Heart left ventricle (tissue), 13 donors: ENCODE measurements at regions not wholly inside any gene's neighbourhood (a gene's known extent, or its start where the extent isn't known, plus 50 kb on each side); places are given as distances from the start of the nearest gene placed in this dataset.

Source experiments
- CTCF ChIP-seq, 12 donors: fragments of 200-600 bp; sonication (generic) in 4 of 12; IDR thresholded peaks; one replicate each; pipeline versions ENCODE4 v1.5.0 to v1.8.0; 2018 to 2022; ENCODE audit warnings: antibody characterized with exemption in 12 of 12, mild to moderate bottlenecking in 5 of 12
- POLR2A ChIP-seq, 2 donors: fragments of 450-650 bp; IDR thresholded peaks; one replicate each; pipeline ENCODE4 v1.6.1; 2017; ENCODE audit warnings: antibody characterized with exemption in 2 of 2, mild to moderate bottlenecking in 2 of 2, moderate library complexity in 2 of 2
- donor health status: ischemic (EF 13 %, LVEDD 7.1; RV severe dilation, severe dysfunction).
- donor health status: DM: no; HTN: yes; CAD: no.
- donor health status: DM: no; HTN: no; CAD: no.
- donor health status: ischemic (EF 25% LVEDD 6.9; RV normal size, moderate dysfunction).
- donor health status: ischemic (EF 25% LVEDD 5.7; RV mildly dilated, moderate dysfunction).
- donor health status: ischemic (EF 35%, LVEDD 5.7; RV mildly dilated, moderate dysfunction).
- donor health status: nonischemic (EF 11% LVEDD 7.7; RV severe dilation, severe dysfunction).
- donor health status: DM: yes; HTN: yes; CAD: no.
- donor health status: PGD.
- donor health status: ischemic (EF 29% LVEDD 5.4; RV normal size, mild dysfunction).
- donor health status: nonischemic (EF 23%, LVEDD 6.1; RV moderate dilation, normal function).

- TF ChIP-seq CTCF (IDR thresholded peaks at IDR 0.05) (no peak), POLR2A (IDR thresholded peaks at IDR 0.05) (no peak)
Observed at GRCh38 chrX:36909676-36910030, 98.5 kb upstream of the FAM47C start.
